ENCODE measurements at regions not wholly inside any gene's neighbourhood (a gene's known extent, or its start where the extent isn't known, plus 50 kb on each side); places are given as distances from the start of the nearest gene placed in this dataset.

- H3K27ac ChIP-seq (ENCODE audit: low read length in 2 of 2) = no peak overlapping the region
- no peak overlapping the region for H3K4me3 ChIP-seq (ENCODE audit: control extremely low read depth in 1 of 5, extremely low read depth in 1 of 5, insufficient read depth in 1 of 5, low read depth in 2 of 5, low read length in 4 of 5)
- intact Hi-C loops (cut with micrococcal nuclease) = loop anchor here (5.0 kb wide), 1 partner anchor 107 kb away; no protein-coding TSS in a partner anchor
- H3K4me2 ChIP-seq (replicated peaks; ENCODE audit: low read depth, low read length, poor library complexity, severe bottlenecking) = no peak overlapping the region
- Mint-ChIP-seq H3K27me3 (no peaks in the 10 kb centered on the region), H3K4me1 (peaks cover 1% of the 10 kb centered on the region), H3K4me3 (no peak overlapping the region), H3K9me3 (ENCODE audit: insufficient read depth) (no peaks in the 10 kb centered on the region), H3K27ac (no peak overlapping the region)
- ATAC-seq (ENCODE audit: low read depth) = no peak
- H2AFZ ChIP-seq (ENCODE audit: insufficient read depth, low read depth, low read length, poor library complexity, severe bottlenecking) = no peak overlapping the region
- TF ChIP-seq EZH2 (IDR thresholded peaks at IDR 0.05; ENCODE audit: borderline replicate concordance, insufficient read depth, low read depth, low read length, poor library complexity, severe bottlenecking) = no peak
- TF ChIP-seq CTCF (IDR thresholded peaks at IDR 0.05) = no peak
- ChIA-PET CTCF (interaction anchor here (0.9 kb wide), 1 partner anchor 8 kb away, joined by 3 read pairs; no protein-coding TSS in a partner anchor), POLR2A (interaction anchor here (0.5 kb wide), 1 partner anchor 281 kb away, joined by 3 read pairs; no protein-coding TSS in a partner anchor)
- no peaks in the 10 kb centered on the region for H3K79me2 ChIP-seq (ENCODE audit: control insufficient read depth, insufficient read depth, low read length)
- H3K9ac ChIP-seq (ENCODE audit: low read length) = no peak overlapping the region
- no peaks in the 10 kb centered on the region for H3K9me3 ChIP-seq (ENCODE audit: control extremely low read depth in 1 of 3, control insufficient read depth in 2 of 3, insufficient read depth in 1 of 3, low read length in 2 of 3)
- DNase-seq = no peak
- H3K36me3 ChIP-seq (replicated peaks in 1 of 2; ENCODE audit: control extremely low read depth in 1 of 2, control insufficient read depth in 1 of 2, extremely low read depth in 1 of 2, insufficient read depth in 2 of 2, low read length in 1 of 2) = peaks cover 0 to 2% of the 10 kb centered on the region in 2 experiments
- H3K27me3 ChIP-seq (replicated peaks in 1 of 4; ENCODE audit: control extremely low read depth in 1 of 4, control insufficient read depth in 3 of 4, insufficient read depth in 4 of 4, low read length in 3 of 4) = no peaks in the 10 kb centered on the region
- no peaks in the 10 kb centered on the region for H3K4me1 ChIP-seq (ENCODE audit: control insufficient read depth in 2 of 2, insufficient read depth in 2 of 2, low read length in 2 of 2)
- WGBS (ENCODE audit: insufficient coverage) = no CpG with 5 or more reads among the region's 2 CpGs
- H4K20me1 ChIP-seq (ENCODE audit: control insufficient read depth, insufficient read depth, low read length, poor library complexity, severe bottlenecking) = no peaks in the 10 kb centered on the region
These were observed 69.2 kb upstream of the ZCCHC13 start for GRCh38 chrX:74234818-74235217.

- Histone ChIP-seq H3K27me3 (replicated peaks in 1 of 4; ENCODE audit: control extremely low read depth in 1 of 4, control insufficient read depth in 3 of 4, insufficient read depth in 4 of 4, low read length in 3 of 4) (no peaks in the 10 kb centered on the region), H3K27ac (ENCODE audit: low read length in 2 of 2) (no peak overlapping the region), H3K9me3 (ENCODE audit: control extremely low read depth in 1 of 3, control insufficient read depth in 2 of 3, insufficient read depth in 1 of 3, low read length in 2 of 3) (no peaks in the 10 kb centered on the region), H3K4me2 (replicated peaks; ENCODE audit: low read depth, low read length, poor library complexity, severe bottlenecking) (no peak overlapping the region), H4K20me1 (ENCODE audit: control insufficient read depth, insufficient read depth, low read length, poor library complexity, severe bottlenecking) (no peaks in the 10 kb centered on the region), H3K9ac (ENCODE audit: low read length) (no peak overlapping the region), H3K4me1 (ENCODE audit: control insufficient read depth in 2 of 2, insufficient read depth in 2 of 2, low read length in 2 of 2) (no peaks in the 10 kb centered on the region), H3K4me3 (ENCODE audit: control extremely low read depth in 1 of 5, extremely low read depth in 1 of 5, insufficient read depth in 1 of 5, low read depth in 2 of 5, low read length in 4 of 5) (no peak overlapping the region), H3K79me2 (ENCODE audit: control insufficient read depth, insufficient read depth, low read length) (no peaks in the 10 kb centered on the region), H2AFZ (ENCODE audit: insufficient read depth, low read depth, low read length, poor library complexity, severe bottlenecking) (no peak overlapping the region), H3K36me3 (replicated peaks in 1 of 2; ENCODE audit: control extremely low read depth in 1 of 2, control insufficient read depth in 1 of 2, extremely low read depth in 1 of 2, insufficient read depth in 2 of 2, low read length in 1 of 2) (no peaks in the 10 kb centered on the region)
- ChIA-PET POLR2A (no interaction called here), CTCF (no interaction called here)
- no peaks in the 10 kb centered on the region for H3K9me3 Mint-ChIP-seq (ENCODE audit: insufficient read depth)
- H3K4me3 Mint-ChIP-seq = no peak overlapping the region
- ATAC-seq (ENCODE audit: low read depth) (no peak), DNase-seq (no peak)
- TF ChIP-seq EZH2 (IDR thresholded peaks at IDR 0.05; ENCODE audit: borderline replicate concordance, insufficient read depth, low read depth, low read length, poor library complexity, severe bottlenecking) = no peak
- TF ChIP-seq CTCF (IDR thresholded peaks at IDR 0.05) = no peak
- intact Hi-C loops (cut with micrococcal nuclease) = loop anchor here (5.0 kb wide), 1 partner anchor 109 kb away; no protein-coding TSS in a partner anchor
- peaks cover 1% of the 10 kb centered on the region for H3K4me1 Mint-ChIP-seq
- no peaks in the 10 kb centered on the region for H3K27me3 Mint-ChIP-seq
- no CpG with 5 or more reads among the region's 3 CpGs for WGBS (ENCODE audit: insufficient coverage)
- H3K27ac Mint-ChIP-seq = no peak overlapping the region
These were observed 71.1 kb upstream of the ZCCHC13 start for GRCh38 chrX:74232859-74233258.
